GM23338 (cell line): ENCODE measurements at regions not wholly inside any gene's neighbourhood (a gene's known extent, or its start where the extent isn't known, plus 50 kb on each side); places are given as distances from the start of the nearest gene placed in this dataset.
A peak's percentile ranks its signal among the peaks of the same experiment; 100 is the strongest.

Experiments used
- ATAC-seq: fragments of 200-7000 bp; cut with Tn5 transposase; 3 replicates; pipeline ENCODE4 v1.9.1; 2020
- DNase-seq: peaks from one replicate; pipeline ENCODE4 v3.0.0-alpha.2; 2015; ENCODE audit warnings: low spot score
- H2AFZ ChIP-seq: fragments of 200-600 bp; sonication (generic); 2 replicates; pipeline ENCODE4 v1.8.0; 2016; ENCODE audit warnings: antibody characterized with exemption, mild to moderate bottlenecking, moderate library complexity
- H3F3A ChIP-seq: fragments of 200-600 bp; sonication (generic); replicated peaks from 2 replicates; pipeline ENCODE4 v1.8.0; 2017; ENCODE audit warnings: antibody characterized with exemption, mixed run types, low read depth
- H3K27ac ChIP-seq: fragments of 200-600 bp; sonication (generic); 2 replicates; pipeline ENCODE4 v1.6.1; 2016; ENCODE audit warnings: low read depth
- H3K27me3 ChIP-seq: fragments of 200-600 bp; sonication (generic); 2 replicates; pipeline ENCODE4 v1.8.0; 2016; ENCODE audit warnings: mild to moderate bottlenecking, mixed run types, moderate library complexity; ENCODE audit not compliant: insufficient read depth
- H3K36me3 ChIP-seq: fragments of 200-600 bp; sonication (generic); 2 replicates; pipeline ENCODE4 v1.8.0; 2016; ENCODE audit warnings: mild to moderate bottlenecking; ENCODE audit not compliant: insufficient read depth
- H3K4me1 ChIP-seq: fragments of 200-600 bp; sonication (generic); 2 replicates; pipeline ENCODE4 v1.8.0; 2016; ENCODE audit warnings: mild to moderate bottlenecking, moderate library complexity; ENCODE audit not compliant: insufficient read depth
- H3K4me2 ChIP-seq: fragments of 200-600 bp; sonication (generic); 2 replicates; pipeline ENCODE4 v1.7.1; 2017; ENCODE audit warnings: mixed run types
- H3K4me3 ChIP-seq: fragments of 200-600 bp; sonication (generic); 2 replicates; pipeline ENCODE4 v1.6.1; 2016; ENCODE audit warnings: mixed run types
- H3K79me2 ChIP-seq: fragments of 200-600 bp; sonication (generic); replicated peaks from 2 replicates; pipeline ENCODE4 v1.8.0; 2017; ENCODE audit warnings: mild to moderate bottlenecking; ENCODE audit not compliant: insufficient read depth
- H3K9me2 ChIP-seq: fragments of 200-600 bp; sonication (generic); 2 replicates; pipeline ENCODE4 v1.8.0; 2017; ENCODE audit not compliant: insufficient read depth
- H4K20me1 ChIP-seq: fragments of 200-600 bp; sonication (generic); replicated peaks from 2 replicates; pipeline ENCODE4 v1.8.0; 2017; ENCODE audit warnings: mild to moderate bottlenecking; ENCODE audit not compliant: insufficient read depth
- H3K27ac Mint-ChIP-seq: 2 replicates; pipeline ENCODE4 v1.8.0; 2020; ENCODE audit warnings: inconsistent platforms, mild to moderate bottlenecking, moderate library complexity, mixed read lengths
- H3K27me3 Mint-ChIP-seq: 3 replicates; pipeline ENCODE4 v1.8.0; 2022; ENCODE audit warnings: low read depth, mild to moderate bottlenecking, moderate library complexity, mixed read lengths, inconsistent platforms; ENCODE audit not compliant: insufficient read depth, poor library complexity
- H3K36me3 Mint-ChIP-seq: 3 replicates; pipeline ENCODE4 v1.8.0; 2021; ENCODE audit warnings: low read depth, mild to moderate bottlenecking, inconsistent platforms, moderate library complexity, mixed read lengths
- H3K4me1 Mint-ChIP-seq: 3 replicates; pipeline ENCODE4 v1.8.0; 2020; ENCODE audit warnings: mild to moderate bottlenecking, inconsistent platforms, mixed read lengths
- H3K4me3 Mint-ChIP-seq: 3 replicates; pipeline ENCODE4 v1.8.0; 2021; ENCODE audit warnings: moderate library complexity, mild to moderate bottlenecking, inconsistent platforms, mixed read lengths
- H3K9me3 Mint-ChIP-seq: 3 replicates; pipeline ENCODE4 v1.8.0; 2020; ENCODE audit warnings: moderate library complexity, mild to moderate bottlenecking, inconsistent platforms, mixed read lengths
- CREB1 ChIP-seq: fragments of 250-450 bp; sonication (Bioruptor Pico); IDR thresholded peaks from 2 replicates; pipeline ENCODE4 v1.5.0; 2020; ENCODE audit warnings: low read depth, mild to moderate bottlenecking, moderate library complexity
- EZH2 ChIP-seq: fragments of 200-600 bp; sonication (generic); IDR thresholded peaks from one replicate; pipeline ENCODE4 v1.8.0; 2017; ENCODE audit warnings: antibody characterized with exemption, mild to moderate bottlenecking, low read depth; ENCODE audit not compliant: unreplicated experiment
- NANOG ChIP-seq: IDR thresholded peaks from 2 replicates; pipeline ENCODE4 v1.6.1; 2016; ENCODE audit warnings: antibody characterized with exemption, borderline replicate concordance
- POLR2AphosphoS5 ChIP-seq: IDR thresholded peaks from 2 replicates; pipeline ENCODE4 v1.6.1; 2016; ENCODE audit warnings: antibody characterized with exemption, low read depth
- ZNF331 ChIP-seq: fragments of 250-450 bp; sonication (Bioruptor Pico); IDR thresholded peaks from 2 replicates; pipeline ENCODE4 v1.5.0; 2020; ENCODE audit warnings: low read depth, mild to moderate bottlenecking, moderate library complexity
- ZNF462 ChIP-seq: fragments of 250-450 bp; sonication (Bioruptor Pico); IDR thresholded peaks from 2 replicates; pipeline ENCODE4 v1.5.0; 2020; ENCODE audit warnings: mild to moderate bottlenecking, moderate library complexity
- TF ChIP-seq, protein P1 (sequence below): IDR thresholded peaks from one replicate; pipeline ENCODE4 v1.6.1; 2018; ENCODE audit warnings: antibody characterized with exemption; ENCODE audit not compliant: unreplicated experiment

GRCh38 chr3:66629982-66630368 is 129.2 kb upstream of the LRIG1 start (continued):
- no peak for TF ChIP-seq ZNF462
- TF ChIP-seq EZH2, result no peak
- TF ChIP-seq NANOG, result no peak
- TF ChIP-seq POLR2AphosphoS5, result no peak
- TF ChIP-seq ZNF331 (CRISPR knock-in tag), result no peak

GRCh38 chr3:66633402-66634381 is 132.9 kb upstream of the LRIG1 start:
- Mint-ChIP-seq H3K27ac (no peak overlapping the region), H3K4me3 (no peak overlapping the region), H3K9me3 (no peaks in the 10 kb centered on the region), H3K27me3 (peaks cover 2% of the 10 kb centered on the region), H3K36me3 (no peaks in the 10 kb centered on the region), H3K4me1 (peaks cover 24% of the 10 kb centered on the region)
- Histone ChIP-seq H3K4me3 (no peak overlapping the region), H3K36me3 (no peaks in the 10 kb centered on the region), H3K27me3 (no peaks in the 10 kb centered on the region), H3K4me1 (peaks cover 23% of the 10 kb centered on the region), H3F3A (no peaks in the 10 kb centered on the region), H3K27ac (no peak overlapping the region), H3K4me2 (peak overlapping the region; percentile 59; the same call in 1 of the 2 replicates), H3K9me2 (no peaks in the 10 kb centered on the region; the same call in 1 of the 2 replicates), H4K20me1 (no peaks in the 10 kb centered on the region), H3K79me2 (no peaks in the 10 kb centered on the region), H2AFZ (peak overlapping the region; percentile 34; the same call in 1 of the 2 replicates)
- no peak for ATAC-seq
- no peak for DNase-seq
- TF ChIP-seq CREB1 (CRISPR knock-in tag), result no peak
- TF ChIP-seq, protein P1, sequence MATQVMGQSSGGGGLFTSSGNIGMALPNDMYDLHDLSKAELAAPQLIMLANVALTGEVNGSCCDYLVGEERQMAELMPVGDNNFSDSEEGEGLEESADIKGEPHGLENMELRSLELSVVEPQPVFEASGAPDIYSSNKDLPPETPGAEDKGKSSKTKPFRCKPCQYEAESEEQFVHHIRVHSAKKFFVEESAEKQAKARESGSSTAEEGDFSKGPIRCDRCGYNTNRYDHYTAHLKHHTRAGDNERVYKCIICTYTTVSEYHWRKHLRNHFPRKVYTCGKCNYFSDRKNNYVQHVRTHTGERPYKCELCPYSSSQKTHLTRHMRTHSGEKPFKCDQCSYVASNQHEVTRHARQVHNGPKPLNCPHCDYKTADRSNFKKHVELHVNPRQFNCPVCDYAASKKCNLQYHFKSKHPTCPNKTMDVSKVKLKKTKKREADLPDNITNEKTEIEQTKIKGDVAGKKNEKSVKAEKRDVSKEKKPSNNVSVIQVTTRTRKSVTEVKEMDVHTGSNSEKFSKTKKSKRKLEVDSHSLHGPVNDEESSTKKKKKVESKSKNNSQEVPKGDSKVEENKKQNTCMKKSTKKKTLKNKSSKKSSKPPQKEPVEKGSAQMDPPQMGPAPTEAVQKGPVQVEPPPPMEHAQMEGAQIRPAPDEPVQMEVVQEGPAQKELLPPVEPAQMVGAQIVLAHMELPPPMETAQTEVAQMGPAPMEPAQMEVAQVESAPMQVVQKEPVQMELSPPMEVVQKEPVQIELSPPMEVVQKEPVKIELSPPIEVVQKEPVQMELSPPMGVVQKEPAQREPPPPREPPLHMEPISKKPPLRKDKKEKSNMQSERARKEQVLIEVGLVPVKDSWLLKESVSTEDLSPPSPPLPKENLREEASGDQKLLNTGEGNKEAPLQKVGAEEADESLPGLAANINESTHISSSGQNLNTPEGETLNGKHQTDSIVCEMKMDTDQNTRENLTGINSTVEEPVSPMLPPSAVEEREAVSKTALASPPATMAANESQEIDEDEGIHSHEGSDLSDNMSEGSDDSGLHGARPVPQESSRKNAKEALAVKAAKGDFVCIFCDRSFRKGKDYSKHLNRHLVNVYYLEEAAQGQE, result no peak
